Spleen (tissue), 7 donors: ENCODE measurements at regions not wholly inside any gene's neighbourhood (a gene's known extent, or its start where the extent isn't known, plus 50 kb on each side); places are given as distances from the start of the nearest gene placed in this dataset.
A peak's percentile ranks its signal among the peaks of the same experiment; 100 is the strongest.

ENCODE experiments used
- CTCF ChIP-seq, 11 experiments: fragments of 200-600 bp in 7 of 11; fragments of 450-650 bp in 4 of 11; sonication (generic) in 4 of 11; IDR thresholded peaks in 8 of 11; conservative IDR thresholded peaks in 3 of 11; 1 replicate in 7 of 11; 2 replicates in 4 of 11; pipeline versions ENCODE4 v1.4.0 to v1.8.0; 2016 to 2021; ENCODE audit warnings: antibody characterized with exemption in 11 of 11, inconsistent platforms in 4 of 11, mild to moderate bottlenecking in 1 of 11
- POLR2AphosphoS5 ChIP-seq, 3 donors: sonication (generic); formaldehyde crosslinking; IDR thresholded peaks; one replicate each; pipeline ENCODE4 v1.5.1; 2017; ENCODE audit warnings: antibody characterized with exemption in 3 of 3
- donor health status: DM: no; HTN: no; CAD: no; lungs with moderate emphysema.
- donor health status: DM: no; HTN: no; CAD: no.
- donor health status: DM: no; HTN: no; CAD: no.

- TF ChIP-seq POLR2AphosphoS5 (IDR thresholded peaks at IDR 0.05) (no peak), CTCF (IDR thresholded peaks at IDR 0.05 in 8 of 11, conservative IDR thresholded peaks at IDR 0.05 in 3 of 11) (peak in 1 of 11 experiments; percentile 12)
Observed at GRCh38 chrY:15579245-15579644, 1054.9 kb downstream of the NLGN4Y start.
